ENCODE measurements at regions not wholly inside any gene's neighbourhood (a gene's known extent, or its start where the extent isn't known, plus 50 kb on each side); places are given as distances from the start of the nearest gene placed in this dataset.
A peak's percentile ranks its signal among the peaks of the same experiment; 100 is the strongest.

DNA sequence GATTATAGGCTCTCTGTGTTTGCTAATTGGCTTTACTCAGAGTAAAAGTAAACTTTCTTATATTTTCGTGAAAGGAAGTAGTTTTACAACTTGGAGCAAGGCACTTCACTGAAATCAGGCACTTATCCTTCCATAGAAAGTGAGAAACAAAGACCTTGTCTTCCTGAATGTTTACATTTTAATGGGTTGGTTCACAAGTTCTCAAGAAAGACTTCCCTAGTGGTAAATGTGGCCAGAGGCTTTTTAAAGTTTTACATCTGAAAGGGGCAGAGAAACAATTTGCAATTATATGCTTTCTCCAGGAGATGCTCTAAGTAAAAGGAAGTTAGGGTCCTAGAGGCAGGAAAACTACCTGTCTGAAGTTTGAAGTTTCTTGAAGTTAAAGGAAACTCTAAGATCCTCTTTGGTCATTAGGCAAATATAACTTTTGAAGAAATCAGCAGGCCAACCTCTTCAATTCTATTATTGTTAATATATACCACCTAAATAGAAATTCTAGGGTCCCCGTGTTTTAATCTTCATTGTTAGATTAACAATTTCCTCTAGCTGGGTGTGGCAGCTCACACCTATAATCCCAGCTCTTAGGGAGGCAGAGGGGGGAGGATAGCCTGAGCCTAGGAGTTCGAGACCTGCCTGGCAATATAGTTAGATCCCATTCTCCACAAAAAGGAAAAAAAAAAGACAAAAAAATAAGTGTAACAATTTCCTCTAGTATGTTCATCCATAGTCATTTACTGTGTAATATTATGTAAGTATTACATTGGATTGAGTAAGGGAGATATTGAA, 644.9 kb upstream of the FOXG1 start:
- no peak for DNase-seq (ENCODE audit: low read depth)
- no peak overlapping the region for H3K4me3 ChIP-seq (ENCODE audit: low read depth, low read length)
- TF ChIP-seq, protein P1, sequence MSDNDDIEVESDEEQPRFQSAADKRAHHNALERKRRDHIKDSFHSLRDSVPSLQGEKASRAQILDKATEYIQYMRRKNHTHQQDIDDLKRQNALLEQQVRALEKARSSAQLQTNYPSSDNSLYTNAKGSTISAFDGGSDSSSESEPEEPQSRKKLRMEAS (IDR thresholded peaks at IDR 0.05; ENCODE audit: low read depth, low read length), result no peak
- TF ChIP-seq, protein P2, sequence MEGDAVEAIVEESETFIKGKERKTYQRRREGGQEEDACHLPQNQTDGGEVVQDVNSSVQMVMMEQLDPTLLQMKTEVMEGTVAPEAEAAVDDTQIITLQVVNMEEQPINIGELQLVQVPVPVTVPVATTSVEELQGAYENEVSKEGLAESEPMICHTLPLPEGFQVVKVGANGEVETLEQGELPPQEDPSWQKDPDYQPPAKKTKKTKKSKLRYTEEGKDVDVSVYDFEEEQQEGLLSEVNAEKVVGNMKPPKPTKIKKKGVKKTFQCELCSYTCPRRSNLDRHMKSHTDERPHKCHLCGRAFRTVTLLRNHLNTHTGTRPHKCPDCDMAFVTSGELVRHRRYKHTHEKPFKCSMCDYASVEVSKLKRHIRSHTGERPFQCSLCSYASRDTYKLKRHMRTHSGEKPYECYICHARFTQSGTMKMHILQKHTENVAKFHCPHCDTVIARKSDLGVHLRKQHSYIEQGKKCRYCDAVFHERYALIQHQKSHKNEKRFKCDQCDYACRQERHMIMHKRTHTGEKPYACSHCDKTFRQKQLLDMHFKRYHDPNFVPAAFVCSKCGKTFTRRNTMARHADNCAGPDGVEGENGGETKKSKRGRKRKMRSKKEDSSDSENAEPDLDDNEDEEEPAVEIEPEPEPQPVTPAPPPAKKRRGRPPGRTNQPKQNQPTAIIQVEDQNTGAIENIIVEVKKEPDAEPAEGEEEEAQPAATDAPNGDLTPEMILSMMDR (IDR thresholded peaks at IDR 0.05; ENCODE audit: low read depth, low read length), result no peak
- no peak for TF ChIP-seq POLR2A (IDR thresholded peaks at IDR 0.05; ENCODE audit: extremely low read depth, insufficient read length)
- TF ChIP-seq MYC (IDR thresholded peaks at IDR 0.05; ENCODE audit: low read depth, low read length), result no peak

DNA sequence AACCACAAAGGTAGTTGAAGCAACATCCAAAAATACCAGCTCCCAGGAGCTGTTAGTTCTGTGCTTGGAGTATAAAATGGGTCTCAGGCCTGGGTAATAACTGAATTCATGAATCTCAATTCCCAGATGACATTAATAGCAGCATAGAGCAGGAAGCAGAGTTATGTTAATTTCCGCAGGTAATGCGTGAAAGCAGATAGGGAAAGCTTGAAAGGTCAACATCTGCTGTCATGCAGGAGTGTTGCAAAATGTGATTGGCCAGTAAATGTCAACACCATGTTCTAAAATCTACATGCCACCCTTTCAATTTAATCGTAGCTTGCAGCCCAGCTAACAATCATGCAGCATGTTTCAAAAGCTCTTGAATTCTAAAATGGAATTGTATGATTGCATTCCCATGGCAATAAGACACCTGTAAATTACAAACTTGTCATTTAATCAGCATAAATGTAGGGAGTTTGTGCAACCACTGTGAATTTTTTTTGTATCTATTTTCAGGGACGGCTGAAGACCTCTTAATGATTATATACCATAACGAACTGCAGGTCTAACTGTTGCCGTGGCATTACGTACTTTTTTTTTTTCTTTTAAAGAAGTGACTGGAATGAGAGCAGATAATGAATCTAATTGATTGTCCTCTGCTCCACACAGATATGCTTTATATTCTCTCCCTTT, 635.8 kb upstream of the FOXG1 start:
- TF ChIP-seq POLR2A (IDR thresholded peaks at IDR 0.05; ENCODE audit: extremely low read depth, insufficient read length) (no peak), MYC (IDR thresholded peaks at IDR 0.05; ENCODE audit: low read depth, low read length) (no peak)
- TF ChIP-seq, protein P2 (IDR thresholded peaks at IDR 0.05; ENCODE audit: low read depth, low read length), result no peak
- TF ChIP-seq, protein P1 (IDR thresholded peaks at IDR 0.05; ENCODE audit: low read depth, low read length), result no peak
- no peak for DNase-seq (ENCODE audit: low read depth)
- H3K4me3 ChIP-seq (ENCODE audit: low read depth, low read length), result no peak overlapping the region

DNA sequence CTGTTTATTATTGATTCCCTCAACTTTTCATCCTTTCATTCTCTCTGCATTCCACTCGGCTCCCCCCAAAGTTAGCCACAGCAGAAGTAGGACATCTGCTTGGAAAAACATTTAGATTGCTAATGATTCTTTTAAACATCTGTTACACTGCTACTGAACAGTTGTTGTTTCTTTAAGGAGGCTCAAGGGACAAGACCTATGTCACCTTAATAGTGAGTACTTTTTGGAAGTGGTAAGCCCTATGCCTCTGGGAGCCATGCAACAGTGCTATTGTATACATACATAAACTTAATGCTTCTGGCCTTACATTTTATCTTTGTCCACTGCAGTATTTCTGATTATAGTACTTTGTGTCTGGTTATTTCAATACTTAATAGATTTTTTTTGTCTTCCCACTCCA, 628.2 kb upstream of the FOXG1 start:
- no peak for DNase-seq (ENCODE audit: low read depth)
- TF ChIP-seq, protein P2 (IDR thresholded peaks at IDR 0.05; ENCODE audit: low read depth, low read length), result no peak
- TF ChIP-seq, protein P1 (IDR thresholded peaks at IDR 0.05; ENCODE audit: low read depth, low read length), result no peak
- TF ChIP-seq MYC (IDR thresholded peaks at IDR 0.05; ENCODE audit: low read depth, low read length) (no peak), POLR2A (IDR thresholded peaks at IDR 0.05; ENCODE audit: extremely low read depth, insufficient read length) (no peak)
- no peak overlapping the region for H3K4me3 ChIP-seq (ENCODE audit: low read depth, low read length)

DNA sequence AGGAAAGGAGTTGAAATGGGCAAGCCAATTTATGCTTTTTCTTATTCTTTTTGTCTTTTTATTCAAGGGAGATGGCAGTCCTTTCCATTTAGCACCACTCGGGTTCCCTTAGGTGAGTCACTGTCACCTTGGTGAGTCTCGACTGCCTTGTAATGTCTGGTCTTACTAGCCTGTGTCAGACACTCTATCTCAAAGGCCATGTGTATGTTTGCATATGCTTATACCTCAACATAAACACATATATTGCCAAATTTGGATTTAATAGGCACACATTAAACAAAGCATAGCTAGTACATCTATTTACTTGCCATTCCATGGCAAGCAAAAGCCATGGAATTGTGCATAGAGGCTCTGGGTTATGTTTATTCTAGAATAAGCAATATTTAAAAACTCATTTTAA, 624.9 kb upstream of the FOXG1 start:
- H3K4me3 ChIP-seq (ENCODE audit: low read depth, low read length), result no peak overlapping the region
- no peak for DNase-seq (ENCODE audit: low read depth)
- TF ChIP-seq MYC (IDR thresholded peaks at IDR 0.05; ENCODE audit: low read depth, low read length) (no peak), POLR2A (IDR thresholded peaks at IDR 0.05; ENCODE audit: extremely low read depth, insufficient read length) (no peak)
- TF ChIP-seq, protein P2 (IDR thresholded peaks at IDR 0.05; ENCODE audit: low read depth, low read length), result no peak
- TF ChIP-seq, protein P1 (IDR thresholded peaks at IDR 0.05; ENCODE audit: low read depth, low read length), result no peak

DNA sequence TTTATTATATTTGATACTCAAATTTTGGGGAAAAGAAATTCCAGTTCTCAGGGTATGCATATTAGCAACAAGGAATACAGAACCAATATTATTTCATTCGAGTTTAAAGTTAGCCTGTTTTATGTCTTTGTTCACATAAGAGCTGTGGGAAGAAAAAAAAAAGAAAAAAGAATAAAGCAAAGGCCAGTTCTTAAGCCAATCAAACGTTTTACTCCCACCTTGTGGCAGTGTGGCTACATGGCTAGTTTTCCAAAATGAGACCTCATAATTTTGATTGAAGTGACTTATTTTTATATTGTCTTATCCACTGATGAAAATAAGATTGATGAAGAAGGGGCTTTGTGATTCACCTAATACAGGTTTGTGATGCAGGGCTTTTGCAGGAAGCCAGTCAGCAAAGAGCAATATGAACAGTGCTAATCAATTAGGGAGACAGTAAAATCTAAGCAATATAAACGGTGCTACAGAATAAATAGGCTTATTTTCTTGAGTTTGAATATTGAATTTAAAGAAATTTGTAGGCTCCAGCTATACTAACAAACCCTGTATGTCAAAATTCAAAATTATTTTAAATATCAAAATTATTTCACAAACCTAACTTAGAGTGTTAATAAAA, 624.1 kb upstream of the FOXG1 start:
- DNase-seq (ENCODE audit: low read depth), result peak; percentile 1
- TF ChIP-seq, protein P2 (IDR thresholded peaks at IDR 0.05; ENCODE audit: low read depth, low read length), result peak; percentile 17
- no peak for TF ChIP-seq MYC (IDR thresholded peaks at IDR 0.05; ENCODE audit: low read depth, low read length)
- no peak for TF ChIP-seq POLR2A (IDR thresholded peaks at IDR 0.05; ENCODE audit: extremely low read depth, insufficient read length)
- TF ChIP-seq, protein P1 (IDR thresholded peaks at IDR 0.05; ENCODE audit: low read depth, low read length), result no peak

More for the DNA sequence above, 624.1 kb upstream of the FOXG1 start:
- H3K4me3 ChIP-seq (ENCODE audit: low read depth, low read length), result no peak overlapping the region
